Choroid plexus epithelial cell (primary cell): ENCODE measurements at regions not wholly inside any gene's neighbourhood (a gene's known extent, or its start where the extent isn't known, plus 50 kb on each side); places are given as distances from the start of the nearest gene placed in this dataset.
"Not testable (repeated sequence)": the region's sequence is repeated elsewhere in the genome, so short reads cannot be mapped to it uniquely, and the experiment has no call there.

ENCODE experiments used
- DNase-seq: peaks from one replicate; pipeline ENCODE4 v3.0.0-alpha.2; 2010; ENCODE audit warnings: low read depth
- H3K4me3 ChIP-seq: 2 replicates; pipeline ENCODE4 v1.5.1; 2011; ENCODE audit warnings: low read depth, mild to moderate bottlenecking, control low read depth, low read length, moderate library complexity
- TF ChIP-seq, protein P1 (sequence below): conservative IDR thresholded peaks from 2 replicates; pipeline ENCODE4 v1.5.1; 2011; ENCODE audit warnings: low read depth, mild to moderate bottlenecking, control low read depth, inconsistent platforms, low read length, moderate library complexity

DNA sequence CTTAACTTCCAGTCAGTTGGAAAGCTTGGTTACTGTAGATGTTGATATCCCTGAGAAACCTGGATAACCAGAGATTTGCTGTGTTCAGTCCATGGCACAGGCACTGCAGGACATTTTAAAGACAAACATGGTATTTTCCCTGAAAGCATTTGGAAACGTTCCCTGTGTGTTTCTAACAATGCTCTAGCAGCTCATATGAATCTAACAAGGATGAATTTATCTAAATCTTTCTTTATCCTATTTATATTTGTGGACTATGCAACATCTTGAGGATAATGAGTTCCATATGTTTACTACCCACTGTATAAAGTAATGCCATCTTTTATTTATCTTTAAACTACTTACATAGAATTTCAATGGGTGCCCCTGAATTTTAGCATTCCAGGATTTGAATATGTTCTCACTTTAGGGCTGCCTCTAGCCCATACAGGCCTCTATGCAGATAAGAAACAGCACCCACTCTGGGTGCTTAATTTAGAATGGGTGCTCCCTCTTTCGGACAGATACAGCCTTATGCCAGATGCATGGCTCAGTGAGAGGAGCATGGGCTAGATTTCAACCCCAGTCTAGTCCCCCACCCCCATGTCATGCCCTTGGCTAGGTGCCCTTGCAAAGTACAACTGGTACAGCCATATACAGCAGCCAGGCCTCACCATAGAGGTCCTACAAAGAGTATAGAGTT lies 50.6 kb upstream of the NEMP2 start:
- no peak for DNase-seq
- TF ChIP-seq, protein P1, sequence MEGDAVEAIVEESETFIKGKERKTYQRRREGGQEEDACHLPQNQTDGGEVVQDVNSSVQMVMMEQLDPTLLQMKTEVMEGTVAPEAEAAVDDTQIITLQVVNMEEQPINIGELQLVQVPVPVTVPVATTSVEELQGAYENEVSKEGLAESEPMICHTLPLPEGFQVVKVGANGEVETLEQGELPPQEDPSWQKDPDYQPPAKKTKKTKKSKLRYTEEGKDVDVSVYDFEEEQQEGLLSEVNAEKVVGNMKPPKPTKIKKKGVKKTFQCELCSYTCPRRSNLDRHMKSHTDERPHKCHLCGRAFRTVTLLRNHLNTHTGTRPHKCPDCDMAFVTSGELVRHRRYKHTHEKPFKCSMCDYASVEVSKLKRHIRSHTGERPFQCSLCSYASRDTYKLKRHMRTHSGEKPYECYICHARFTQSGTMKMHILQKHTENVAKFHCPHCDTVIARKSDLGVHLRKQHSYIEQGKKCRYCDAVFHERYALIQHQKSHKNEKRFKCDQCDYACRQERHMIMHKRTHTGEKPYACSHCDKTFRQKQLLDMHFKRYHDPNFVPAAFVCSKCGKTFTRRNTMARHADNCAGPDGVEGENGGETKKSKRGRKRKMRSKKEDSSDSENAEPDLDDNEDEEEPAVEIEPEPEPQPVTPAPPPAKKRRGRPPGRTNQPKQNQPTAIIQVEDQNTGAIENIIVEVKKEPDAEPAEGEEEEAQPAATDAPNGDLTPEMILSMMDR: no peak

DNA sequence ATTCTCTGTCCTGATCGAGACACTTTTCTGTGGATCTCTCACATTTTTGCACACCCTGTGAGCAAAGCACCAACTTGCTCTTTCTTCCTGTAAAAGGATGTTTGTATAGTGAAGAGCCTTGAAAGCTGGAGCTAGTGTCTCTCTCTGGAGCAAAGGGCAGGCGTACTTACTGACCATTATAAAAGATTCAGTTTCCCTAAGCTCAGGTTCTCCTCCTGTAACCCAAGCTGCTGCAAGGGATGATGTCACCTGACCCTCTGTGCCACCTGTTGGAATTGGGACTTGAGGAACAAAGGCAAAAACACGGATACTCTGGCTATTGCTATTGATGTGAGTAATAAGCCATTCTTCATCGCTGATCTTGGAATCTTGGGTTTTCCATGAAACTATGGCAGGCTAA lies 52.6 kb upstream of the NEMP2 start:
- no peak overlapping the region for H3K4me3 ChIP-seq
- TF ChIP-seq, protein P1: no peak
- no peak for DNase-seq

More for the DNA sequence above, 50.6 kb upstream of the NEMP2 start:
- no peak overlapping the region for H3K4me3 ChIP-seq

DNA sequence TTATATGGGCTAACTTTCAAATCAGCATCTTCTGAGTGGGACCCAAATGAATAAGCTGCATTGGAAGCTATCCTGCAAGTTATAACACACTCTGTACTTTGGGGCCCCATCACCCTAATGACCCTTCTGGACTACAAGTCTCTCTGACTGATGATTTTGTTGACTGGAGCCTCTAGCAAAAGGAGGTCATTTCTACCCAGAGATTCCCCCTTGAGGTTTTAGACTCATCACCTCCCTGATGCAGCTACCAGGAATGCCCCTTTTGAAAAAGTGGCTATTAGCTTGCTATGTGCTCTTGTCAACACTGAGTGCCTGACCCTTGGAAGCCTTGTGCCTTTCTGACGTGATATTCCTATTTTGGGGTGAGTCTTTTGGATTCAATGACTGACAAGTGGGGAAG lies 54.5 kb upstream of the NEMP2 start:
- TF ChIP-seq, protein P1: no peak
- no peak overlapping the region for H3K4me3 ChIP-seq
- DNase-seq: no peak

DNA sequence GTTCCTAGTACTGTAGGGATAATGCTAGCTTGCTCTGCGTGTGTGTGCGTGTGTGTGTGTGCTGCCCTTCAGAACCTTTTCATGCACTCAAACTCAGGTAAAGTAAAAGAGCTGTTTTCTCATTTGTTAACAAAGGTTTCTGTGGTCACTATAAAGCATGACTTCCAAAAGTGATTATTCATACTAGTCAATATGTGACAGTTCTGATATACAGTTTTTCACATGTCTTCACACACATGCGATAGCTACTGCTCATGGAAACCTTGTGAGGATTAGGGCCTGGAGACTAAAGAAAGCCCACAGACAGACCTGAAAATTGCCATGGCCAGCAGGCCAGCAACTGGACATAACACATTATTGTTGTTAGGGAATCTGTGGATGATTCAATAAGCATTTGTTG lies 56.9 kb upstream of the NEMP2 start:
- H3K4me3 ChIP-seq: no peak overlapping the region
- TF ChIP-seq, protein P1: no peak
- no peak for DNase-seq

DNA sequence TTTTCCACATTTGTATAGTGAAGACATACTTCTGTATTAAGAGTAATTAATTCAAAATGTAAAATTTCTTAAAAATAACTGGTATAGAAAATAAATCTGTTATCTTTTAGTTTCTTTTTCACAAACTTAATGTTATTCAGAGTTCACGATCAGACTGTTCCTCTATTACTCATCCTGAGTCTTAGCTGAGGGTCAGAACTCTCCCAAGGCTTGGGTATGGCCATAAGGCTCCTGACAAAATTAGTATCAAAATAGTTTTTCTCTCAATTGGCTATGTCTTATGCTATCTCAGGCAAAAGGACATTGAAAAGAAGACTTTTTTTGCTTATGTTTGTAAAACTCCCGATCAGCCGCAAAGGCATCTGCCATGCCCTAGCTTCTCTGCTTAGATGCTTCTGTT lies 56.1 kb upstream of the NAB1 start:
- H3K4me3 ChIP-seq: no peak overlapping the region
- TF ChIP-seq, protein P1: no peak
- peak; percentile 61 for DNase-seq

DNA sequence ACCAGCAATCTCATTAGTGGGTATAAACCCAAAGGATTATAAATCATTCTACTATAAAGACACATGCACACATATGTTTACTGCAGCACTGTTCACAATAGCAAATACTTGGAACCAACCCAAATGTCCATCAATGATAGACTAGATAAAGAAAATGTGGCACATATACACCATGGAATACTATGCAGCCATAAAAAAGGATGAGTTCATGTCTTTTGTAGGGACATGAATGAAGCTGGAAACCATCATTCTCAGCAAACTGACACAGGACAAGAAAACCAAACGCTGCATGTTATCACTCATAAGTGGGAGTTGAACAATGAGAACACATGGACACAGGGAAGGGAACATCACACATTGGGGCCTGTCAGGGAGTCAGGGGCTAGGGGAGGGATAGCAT lies 53.0 kb upstream of the NAB1 start:
- not testable (repeated sequence) for DNase-seq

DNA sequence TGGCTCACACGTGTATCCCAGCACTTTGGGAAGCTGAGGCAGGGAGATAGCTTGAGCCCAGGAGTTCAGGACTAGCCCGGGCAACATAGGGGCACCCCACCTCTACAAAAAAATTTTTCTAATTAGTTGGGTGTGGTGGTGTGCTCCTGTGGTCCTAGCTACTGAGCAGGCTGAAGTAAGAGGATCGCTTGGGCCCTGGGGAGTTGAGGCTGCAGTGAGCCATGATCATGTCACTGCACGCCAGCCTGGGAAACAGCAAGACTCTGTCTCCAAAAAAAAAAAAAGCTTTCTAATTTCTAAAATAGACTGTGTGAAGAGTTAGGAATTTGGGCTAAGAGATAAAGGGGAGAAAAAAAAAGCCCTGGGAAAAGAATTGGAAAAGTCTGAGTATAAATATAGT lies 51.9 kb upstream of the NAB1 start:
- no peak overlapping the region for H3K4me3 ChIP-seq
- no peak for DNase-seq

More for the DNA sequence above, 53.0 kb upstream of the NAB1 start:
- H3K4me3 ChIP-seq: not testable (repeated sequence)

More for the DNA sequence above, 51.9 kb upstream of the NAB1 start:
- TF ChIP-seq, protein P1: no peak
